ENCODE measurements at regions not wholly inside any gene's neighbourhood (a gene's known extent, or its start where the extent isn't known, plus 50 kb on each side); places are given as distances from the start of the nearest gene placed in this dataset.

DNA sequence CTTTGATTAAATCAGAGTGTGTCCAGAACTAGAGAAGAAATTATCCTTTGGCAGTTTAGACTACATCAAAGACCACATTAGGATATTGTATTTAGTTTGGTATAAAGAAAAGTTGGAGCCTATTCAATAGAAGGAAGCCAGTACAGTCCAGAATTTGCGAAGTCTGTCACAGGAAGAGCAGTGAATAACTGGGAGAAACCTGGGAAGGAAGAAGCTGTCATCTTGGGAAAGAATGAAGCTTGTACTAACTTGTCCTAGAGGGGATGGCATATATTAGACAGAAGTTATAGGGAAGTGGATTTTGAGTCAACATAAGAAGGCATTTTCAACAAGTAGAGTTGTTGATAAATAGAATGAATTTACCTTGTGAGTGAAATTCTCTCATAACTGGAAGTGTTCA, 386.7 kb downstream of the LRIG3 start:
- TF ChIP-seq, protein P1, sequence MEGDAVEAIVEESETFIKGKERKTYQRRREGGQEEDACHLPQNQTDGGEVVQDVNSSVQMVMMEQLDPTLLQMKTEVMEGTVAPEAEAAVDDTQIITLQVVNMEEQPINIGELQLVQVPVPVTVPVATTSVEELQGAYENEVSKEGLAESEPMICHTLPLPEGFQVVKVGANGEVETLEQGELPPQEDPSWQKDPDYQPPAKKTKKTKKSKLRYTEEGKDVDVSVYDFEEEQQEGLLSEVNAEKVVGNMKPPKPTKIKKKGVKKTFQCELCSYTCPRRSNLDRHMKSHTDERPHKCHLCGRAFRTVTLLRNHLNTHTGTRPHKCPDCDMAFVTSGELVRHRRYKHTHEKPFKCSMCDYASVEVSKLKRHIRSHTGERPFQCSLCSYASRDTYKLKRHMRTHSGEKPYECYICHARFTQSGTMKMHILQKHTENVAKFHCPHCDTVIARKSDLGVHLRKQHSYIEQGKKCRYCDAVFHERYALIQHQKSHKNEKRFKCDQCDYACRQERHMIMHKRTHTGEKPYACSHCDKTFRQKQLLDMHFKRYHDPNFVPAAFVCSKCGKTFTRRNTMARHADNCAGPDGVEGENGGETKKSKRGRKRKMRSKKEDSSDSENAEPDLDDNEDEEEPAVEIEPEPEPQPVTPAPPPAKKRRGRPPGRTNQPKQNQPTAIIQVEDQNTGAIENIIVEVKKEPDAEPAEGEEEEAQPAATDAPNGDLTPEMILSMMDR (IDR thresholded peaks at IDR 0.05) = no peak
- TF ChIP-seq ZFX (IDR thresholded peaks at IDR 0.05; ENCODE audit: borderline replicate concordance) = no peak
